Urothelium cell line (cell line): ENCODE measurements at regions not wholly inside any gene's neighbourhood (a gene's known extent, or its start where the extent isn't known, plus 50 kb on each side); places are given as distances from the start of the nearest gene placed in this dataset.
"Not testable (repeated sequence)": the region's sequence is repeated elsewhere in the genome, so short reads cannot be mapped to it uniquely, and the experiment has no call there.

Experiments
- DNase-seq: peaks from one replicate; pipeline ENCODE4 v3.0.0; 2011; ENCODE audit warnings: low spot score, mixed read lengths
- FAIRE-seq: peaks from 2 replicates; lab custom pipeline; 2011; peaks lifted over from hg19 to GRCh38; lab: Jason Lieb, UNC

DNA sequence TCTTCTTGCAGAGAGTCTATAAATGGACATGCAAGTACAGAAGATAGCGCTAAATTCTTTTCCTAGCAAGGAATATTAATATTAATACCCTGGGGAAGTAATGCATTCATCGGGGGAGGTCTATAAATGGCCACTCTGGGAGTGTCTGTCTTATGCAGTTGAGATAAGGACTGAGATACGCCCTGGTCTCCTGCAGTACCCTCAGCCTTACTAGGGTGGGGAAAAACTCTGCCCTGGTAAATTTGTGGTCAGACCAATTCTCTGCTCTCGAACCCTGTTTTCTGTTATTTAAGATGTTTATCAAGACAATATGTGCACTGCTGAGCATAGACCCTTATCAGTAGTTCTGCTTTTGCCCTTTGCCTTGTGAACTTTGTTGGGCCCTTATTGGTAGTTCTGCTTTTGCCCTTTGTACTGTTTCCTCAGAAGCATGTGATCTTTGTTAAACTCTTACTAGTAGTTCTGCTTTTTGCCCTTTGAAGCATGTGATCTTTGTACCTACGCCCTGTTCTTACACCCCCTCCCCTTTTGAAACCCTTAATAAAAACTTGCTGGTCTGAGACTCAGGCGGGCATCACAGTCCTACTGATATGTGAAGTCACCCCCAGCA lies 1956.2 kb downstream of the PCDH9 start:
- DNase-seq, FAIRE-seq: not testable (repeated sequence)

DNA sequence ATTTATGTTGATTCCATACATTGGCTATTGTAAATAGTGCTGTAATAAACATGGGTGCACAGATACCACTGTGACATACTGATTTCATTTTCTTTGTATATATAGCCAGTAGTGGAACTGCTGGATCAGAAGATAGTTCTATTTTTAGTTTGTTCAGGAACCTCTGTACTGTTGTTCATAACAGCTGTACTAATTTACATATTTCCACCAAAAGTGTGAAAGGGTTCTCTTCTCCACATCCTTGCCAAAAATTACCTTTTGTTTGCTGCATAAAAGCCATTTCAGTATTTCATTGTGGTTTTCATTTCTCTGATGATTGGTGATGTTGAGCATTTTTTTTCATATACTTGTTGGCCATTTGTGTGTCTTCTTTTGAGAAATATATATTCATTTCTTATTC lies 1962.1 kb downstream of the PCDH9 start:
- FAIRE-seq: no peak

DNA sequence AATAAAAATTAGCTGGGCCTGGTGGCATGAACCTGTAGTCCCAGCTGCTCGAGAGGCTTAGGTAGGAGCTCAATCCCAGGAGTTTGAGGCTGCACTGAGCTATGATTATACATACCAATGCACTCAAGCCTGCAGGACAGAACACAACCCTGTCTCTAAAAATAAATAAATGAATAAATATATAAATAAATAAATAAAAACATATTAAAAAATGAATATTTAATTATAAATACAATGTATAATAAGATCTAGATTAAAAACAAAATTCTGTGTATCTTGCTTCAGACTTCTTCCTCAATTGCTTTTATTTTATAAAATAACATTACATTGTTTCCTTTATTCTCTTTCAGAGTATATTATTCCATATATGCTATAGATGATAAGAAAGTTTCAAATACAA lies 1964.1 kb downstream of the PCDH9 start:
- DNase-seq (no peak), FAIRE-seq (no peak)

More for the DNA sequence above, 1962.1 kb downstream of the PCDH9 start:
- DNase-seq: no peak

DNA sequence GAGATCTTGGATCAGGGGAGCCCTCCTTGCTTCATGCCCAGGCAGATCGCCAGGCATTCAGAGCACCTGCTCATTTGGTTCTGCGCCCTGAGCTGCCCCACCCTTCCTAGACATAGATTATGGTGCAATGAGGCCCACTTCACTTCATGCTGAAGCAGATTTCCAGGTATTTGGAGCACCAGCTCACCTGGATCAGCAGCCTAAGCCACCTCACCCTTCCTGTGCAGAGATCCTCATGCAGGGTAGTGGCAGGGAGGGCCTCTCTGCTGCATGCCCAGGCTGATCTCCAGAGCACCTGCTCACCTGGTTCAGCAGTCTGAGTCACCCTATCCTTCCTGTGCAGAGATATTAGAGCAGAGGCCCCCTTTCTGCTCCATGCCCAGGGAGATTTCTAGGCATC lies 1966.1 kb downstream of the PCDH9 start:
- DNase-seq (no peak), FAIRE-seq (no peak)

DNA sequence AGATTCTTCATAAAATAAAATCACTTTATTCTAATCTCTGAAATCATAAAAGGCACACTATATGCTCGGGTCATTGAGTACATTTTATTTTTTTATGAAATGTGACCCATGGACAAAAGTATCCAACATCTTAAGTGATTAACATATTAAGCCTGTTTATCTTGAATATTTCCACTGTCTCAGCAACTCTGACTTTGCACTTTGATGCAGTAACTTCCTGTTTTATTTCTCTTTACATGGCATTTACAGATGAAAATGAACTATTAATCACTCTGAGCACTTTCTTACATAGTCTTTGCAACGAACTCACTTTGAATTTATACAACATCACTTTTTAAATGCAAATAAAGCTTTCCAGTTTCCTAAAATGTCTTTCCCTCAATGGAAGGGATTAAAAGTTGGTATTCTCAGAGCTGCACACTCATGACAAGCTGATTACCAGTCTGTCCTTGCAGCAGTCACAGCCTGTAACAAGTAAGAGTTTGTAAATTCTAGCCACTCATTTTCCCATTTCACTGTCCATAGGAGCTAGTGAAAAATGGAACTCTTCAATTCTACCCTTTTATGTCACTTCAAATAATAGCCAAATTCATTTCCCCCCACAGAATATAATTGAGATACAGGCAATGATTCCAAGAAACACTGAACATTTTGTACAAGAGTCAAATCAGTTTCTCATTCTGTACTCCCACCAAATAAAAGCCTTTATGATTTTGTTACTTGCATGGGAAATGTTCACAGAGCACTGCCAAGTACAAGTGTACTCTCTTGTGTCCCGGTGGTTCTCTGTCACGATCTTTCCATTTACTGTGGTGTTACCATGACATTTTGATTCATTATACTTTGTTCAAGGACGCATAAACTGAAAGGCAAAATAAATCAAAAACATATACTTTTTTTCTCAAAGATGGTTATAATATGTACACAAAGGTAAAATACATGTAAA lies 1968.9 kb downstream of the PCDH9 start:
- DNase-seq (no peak), FAIRE-seq (no peak)

DNA sequence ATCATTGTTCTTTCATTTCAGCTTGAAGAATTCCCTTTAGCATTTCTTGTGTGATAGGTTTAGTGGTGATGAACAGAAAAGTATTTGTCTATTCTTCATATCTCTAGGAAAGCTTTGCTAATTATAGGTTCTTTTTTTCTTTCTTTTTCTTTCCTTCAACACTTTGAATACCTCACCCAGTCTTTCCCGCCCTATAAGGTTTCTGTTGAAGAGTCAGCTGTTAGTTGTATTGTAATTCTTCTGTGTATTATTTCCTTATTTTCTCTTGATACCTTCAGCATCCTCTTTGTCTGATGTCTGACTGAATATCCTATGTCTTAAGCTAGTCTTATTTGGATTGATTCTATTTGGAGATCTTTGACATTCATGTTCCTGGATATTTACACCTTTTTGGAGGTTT lies 1989.4 kb downstream of the PCDH9 start:
- no peak for DNase-seq
- no peak for FAIRE-seq

DNA sequence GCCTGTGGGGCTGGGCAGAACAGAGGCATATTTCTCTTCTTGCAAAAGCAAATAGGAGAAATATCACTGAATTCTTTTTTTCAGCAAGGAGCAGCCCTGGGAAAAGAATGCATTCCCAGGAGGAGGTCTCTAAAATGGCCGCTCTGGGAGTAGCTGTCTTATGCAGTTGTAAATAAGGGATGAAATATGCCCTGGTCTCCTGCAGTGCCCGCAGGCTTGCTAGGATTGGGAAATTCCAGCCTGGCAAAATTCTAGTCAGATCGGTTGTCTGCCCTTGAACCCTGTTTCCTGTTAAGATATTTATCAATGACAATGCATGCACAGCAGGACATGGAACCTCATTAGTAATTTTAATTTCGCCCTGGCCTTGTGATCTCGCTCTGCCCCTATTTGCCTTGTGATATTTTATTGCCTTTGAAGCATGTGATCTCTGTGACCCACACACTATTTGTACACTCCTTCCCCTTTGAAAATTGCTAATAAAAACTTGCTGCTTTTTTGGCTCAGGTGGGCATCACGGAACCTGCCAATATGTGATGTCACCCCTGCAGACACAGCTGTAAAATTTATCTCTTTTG lies 1993.2 kb downstream of the PCDH9 start:
- no peak for DNase-seq
- FAIRE-seq: no peak

DNA sequence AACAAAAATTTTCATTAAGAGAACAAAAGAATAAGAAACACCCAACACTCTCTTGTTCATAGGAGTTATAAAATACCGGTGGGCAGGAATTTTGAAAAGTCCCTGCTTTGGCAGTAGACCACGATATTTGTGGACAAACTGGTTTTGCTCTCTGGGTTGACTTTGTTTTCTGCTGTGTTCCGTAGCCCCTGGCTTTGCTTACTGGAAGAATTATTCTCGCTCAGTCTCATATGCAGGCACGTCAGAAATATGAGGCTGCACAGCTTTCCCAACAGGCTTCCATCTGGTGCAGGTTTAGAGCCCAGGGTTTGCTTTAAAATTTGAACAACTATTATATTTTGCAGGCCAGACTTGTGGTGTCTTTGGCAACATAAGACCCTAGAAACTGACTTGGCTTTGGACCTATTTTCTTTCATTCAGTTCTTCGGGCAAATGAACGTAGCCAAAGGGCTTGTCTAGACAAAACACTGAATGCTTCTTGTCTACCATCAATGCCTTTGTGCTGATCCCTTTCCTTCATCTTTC lies 2012.6 kb downstream of the PCDH9 start:
- no peak for DNase-seq
- FAIRE-seq: no peak

DNA sequence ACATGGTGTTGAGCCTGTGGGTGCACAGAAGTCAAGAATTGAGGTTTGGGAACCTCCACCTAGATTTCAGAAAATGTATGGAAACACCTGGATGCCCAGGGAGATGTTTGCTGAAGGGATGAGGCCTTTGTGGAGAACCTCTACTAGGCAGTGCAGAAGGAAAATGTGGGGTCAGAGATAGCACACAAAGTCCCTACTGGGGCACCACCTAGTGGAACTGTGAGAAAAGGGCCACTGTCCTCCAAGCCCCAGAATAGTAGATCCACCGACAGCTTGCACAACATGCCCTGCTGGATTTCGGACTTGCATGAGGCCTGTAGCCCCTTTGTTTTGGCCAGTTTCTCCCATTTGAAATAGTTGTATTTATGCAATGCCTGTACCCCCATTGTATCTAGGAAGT lies 2027.3 kb downstream of the PCDH9 start:
- not testable (repeated sequence) for DNase-seq, FAIRE-seq

DNA sequence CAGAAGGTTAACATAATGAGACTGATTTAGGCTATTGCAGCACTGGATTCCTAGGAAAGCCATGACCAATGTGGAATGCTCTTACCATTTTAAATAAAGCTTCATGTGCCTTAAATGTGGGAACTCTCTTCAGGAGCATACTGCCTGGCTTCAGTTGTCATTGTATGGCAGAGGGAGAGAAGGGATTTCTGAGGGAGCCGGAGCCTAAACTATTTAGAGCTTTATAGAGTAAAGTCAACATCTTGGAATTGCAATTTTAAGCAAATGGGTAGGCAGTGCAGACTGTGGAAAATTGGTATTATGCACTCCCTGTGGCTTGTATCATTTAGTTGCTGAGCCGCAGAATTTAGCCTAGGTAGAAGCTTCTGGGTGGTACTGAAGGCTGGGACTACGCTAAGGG lies 2041.4 kb downstream of the PCDH9 start:
- FAIRE-seq: no peak
- no peak for DNase-seq

DNA sequence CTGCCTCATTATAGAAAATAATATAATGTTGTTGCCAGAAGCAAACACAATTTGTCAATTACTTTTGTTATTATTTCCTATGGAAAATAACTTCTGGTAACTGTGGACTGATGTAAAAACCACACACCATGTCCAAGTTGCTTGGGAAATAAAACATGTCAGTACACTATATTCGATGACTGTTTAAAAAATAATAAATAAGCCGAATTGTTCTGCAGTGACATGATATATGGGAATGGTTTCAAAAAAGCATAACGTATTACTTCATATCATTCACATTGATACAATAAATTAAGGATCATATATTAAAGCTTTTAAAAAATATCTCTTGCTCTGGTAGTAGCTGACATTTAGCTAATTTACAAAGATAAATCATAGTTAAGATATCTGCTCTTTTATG lies 2062.1 kb downstream of the PCDH9 start:
- FAIRE-seq: no peak

DNA sequence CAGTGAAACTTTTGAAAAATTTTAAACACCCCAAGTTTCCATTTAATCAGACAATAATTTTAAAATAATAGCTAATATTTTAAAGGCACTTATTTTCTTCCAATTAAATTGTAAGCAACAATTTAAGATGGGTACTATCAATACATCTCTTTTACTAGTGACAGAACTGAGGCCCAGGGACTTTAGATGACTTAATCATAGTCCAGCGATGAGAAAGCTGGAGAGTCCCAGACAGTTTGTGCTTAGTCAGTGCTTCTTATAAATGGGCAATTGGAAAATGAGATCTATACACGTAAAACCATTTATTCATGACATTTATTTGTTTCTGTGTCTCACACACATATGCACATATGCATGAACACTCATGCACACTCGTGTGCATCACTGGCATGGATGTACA lies 2063.5 kb downstream of the PCDH9 start:
- DNase-seq: no peak
- no peak for FAIRE-seq

More for the DNA sequence above, 2062.1 kb downstream of the PCDH9 start:
- no peak for DNase-seq

DNA sequence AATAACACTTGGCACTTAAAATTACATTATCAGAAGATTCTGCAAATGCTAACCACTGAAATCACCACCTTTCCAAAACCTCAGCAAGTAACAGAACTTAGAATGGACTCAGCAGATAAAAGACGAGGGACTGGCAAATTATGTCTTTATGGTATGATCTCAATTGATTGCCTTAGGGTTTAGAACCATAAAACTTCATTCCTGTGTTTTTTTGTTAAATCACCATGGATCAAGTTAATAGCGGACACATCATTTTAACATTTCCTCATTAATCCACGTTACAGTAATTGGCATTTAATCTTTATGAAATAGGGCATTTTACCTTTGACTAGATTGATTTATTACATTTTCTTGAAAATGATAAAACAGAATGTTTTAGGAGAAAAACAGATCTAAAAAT lies 2070.3 kb downstream of the PCDH9 start:
- no peak for FAIRE-seq
- DNase-seq: no peak

DNA sequence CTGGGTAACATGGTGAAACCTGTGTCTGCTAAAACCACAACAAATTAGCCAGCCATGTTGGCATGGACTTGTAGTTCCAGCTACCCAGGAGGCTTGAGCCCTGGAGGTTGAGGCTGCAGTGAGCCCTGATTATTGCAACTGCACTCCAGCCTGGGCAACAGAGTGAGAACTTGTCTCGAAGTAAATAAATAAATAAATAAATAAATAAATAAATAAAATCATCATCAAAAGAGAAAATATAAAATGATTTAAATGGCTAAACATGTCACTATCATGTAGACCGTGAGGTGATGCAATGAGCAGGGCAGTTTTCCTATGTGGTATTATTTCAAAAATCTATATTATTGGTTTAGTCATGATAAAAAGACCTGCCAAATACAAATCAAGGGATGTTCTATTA lies 2074.3 kb downstream of the PCDH9 start:
- FAIRE-seq (no peak), DNase-seq (no peak)

DNA sequence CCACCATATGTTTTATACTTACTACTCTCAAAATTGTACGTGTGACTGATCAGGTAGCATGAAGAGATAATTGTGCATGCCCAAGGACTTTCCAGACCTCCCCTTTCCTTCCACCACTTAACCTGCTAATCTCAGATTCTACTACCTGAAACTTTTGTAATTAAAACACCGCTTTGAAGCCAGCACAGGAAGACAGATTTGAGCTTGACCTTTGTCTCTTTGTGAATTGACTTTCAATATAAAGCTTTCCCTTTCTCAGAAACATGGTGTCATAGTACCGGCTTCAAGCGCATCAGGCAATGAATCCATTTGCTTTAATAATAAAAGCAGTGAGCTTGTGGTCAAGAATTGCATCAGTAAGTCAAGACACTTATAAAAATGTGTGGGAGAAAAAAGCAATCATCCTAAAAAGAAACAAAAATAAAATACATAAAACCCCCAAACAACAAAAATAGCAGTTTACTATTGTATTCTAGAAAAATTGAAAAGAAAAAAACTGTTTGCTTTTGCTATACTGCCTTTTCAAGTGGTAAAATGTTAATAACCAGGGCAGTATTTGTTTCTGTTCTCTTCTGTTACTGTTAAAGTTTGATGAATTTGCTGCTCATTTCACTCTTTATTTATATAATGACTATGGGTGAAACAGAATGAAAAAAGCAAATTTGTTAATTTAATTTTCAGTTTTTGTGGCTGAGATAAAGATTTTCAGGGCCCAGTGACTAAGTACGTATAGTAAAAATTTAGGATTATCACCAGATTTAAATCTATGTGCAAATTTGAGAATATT lies 2075.3 kb downstream of the PCDH9 start:
- DNase-seq (no peak), FAIRE-seq (no peak)

DNA sequence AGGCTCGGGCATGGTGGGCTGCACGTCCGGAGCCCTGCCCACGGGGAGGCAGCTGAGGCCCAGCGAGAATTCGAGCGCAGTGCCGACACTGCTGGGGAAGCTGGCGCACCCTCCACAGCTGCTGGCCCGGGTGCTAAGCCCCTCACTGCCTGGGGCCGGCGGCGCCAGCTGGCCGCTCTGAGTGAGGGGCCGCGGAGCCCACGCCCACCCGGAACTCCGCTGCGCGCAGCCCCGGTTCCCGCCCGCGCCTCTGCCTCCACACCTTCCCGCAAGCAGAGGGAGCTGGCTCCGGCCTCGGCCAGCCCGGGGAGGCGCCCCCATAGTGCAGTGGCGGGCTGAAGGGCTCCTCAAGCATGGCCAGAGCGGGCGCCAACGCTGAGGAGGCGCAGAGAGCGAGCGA lies 2080.4 kb downstream of the PCDH9 start:
- DNase-seq: no peak
- FAIRE-seq: no peak

DNA sequence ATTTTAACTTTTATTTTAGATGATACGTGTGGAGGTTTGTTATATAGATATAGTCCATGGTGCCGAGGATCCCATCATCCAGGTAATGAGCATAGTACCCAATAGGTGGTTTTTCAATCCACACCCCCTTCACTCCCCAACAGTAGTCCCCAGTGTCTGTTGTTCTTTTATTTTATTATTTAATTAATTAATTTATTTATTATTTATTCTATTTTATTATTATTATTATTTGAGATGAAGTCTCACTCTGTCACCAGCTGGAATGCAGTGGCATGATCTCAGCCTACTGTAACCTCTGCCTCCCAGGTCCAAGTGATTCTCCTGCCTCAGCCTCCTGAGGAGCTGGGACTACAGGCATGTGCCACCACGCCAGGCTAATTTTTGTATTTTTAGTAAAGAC lies 2086.2 kb downstream of the PCDH9 start:
- FAIRE-seq: no peak
- no peak for DNase-seq

DNA sequence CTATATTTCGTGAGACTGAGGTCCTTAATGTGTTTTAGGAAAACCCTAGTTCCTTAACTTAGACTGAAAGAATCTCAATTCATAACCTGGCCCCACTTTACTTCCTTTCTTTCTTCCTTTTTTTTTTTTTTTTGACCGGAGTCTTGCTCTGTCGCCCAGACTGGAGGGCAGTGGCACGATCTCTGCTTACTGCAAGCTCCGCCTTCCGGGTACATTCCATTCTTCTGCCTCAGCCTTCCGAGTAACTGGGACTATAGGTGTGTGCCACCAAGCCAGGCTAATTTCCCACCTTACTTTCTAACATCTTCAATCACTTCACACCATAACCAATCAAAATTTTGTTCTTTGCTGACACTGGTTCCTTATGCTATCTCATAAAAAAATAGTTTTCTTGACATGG lies 2097.0 kb downstream of the PCDH9 start:
- no peak for FAIRE-seq
- DNase-seq: no peak

DNA sequence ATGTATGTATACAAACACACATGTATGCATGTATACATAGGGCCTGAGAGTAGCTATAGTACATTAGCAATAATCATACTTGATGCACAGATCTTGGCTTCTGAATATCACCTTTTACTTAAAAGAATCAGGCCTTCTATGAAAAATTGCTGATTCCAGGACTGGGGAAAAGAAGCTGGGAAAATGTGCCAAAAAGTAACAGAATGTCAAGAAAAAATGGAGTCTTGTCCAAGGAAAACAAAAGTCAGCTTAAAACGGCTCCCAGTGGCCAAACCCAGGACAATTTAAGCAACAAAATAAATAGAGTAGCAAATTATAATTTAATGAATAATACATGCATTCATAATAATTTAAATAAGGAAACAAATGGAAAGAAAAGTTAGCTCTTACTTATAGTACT lies 2104.9 kb downstream of the PCDH9 start:
- FAIRE-seq: no peak

DNA sequence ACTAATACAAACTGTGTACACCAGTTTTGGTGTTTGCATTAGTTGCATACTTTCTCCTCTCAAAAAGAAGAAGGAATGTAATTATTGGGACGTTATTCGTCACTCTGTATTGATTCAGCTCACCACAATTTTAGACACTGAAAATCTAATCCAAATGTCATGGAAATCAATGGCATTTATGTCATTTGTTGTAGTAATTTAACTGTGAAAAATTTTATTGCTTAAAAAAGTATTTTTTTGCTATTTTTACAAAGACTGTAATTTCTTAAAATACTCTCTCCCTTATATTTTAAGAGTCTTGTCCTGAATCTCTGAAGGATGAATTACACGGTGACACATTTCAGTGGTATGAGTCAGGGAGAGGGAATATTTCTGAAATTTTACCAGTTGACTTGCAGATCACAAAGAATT lies 2117.6 kb downstream of the PCDH9 start:
- DNase-seq (peak; percentile 3), FAIRE-seq (no peak)

More for the DNA sequence above, 2104.9 kb downstream of the PCDH9 start:
- DNase-seq: no peak

DNA sequence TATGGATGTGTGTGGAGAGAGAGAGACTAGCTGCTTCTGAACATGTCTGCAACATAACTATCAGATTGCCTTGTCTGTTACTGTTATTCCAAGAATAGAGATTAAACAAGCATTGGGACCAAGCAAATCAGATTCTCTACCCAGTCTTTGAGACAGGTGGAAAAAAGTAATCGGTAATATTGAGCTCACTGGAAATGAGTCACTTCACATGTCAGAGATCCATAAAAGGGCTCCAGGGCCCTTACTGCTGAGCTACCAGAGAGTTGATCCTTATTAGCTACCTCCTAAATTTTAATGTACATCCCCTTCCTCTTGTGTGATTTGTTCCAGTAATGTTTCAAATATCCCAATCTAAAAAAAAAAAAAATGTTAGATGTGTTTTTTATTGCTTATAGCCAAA lies 2118.0 kb downstream of the PCDH9 start:
- DNase-seq (peak; percentile 4), FAIRE-seq (no peak)
